ENCODE measurements at regions not wholly inside any gene's neighbourhood (a gene's known extent, or its start where the extent isn't known, plus 50 kb on each side); places are given as distances from the start of the nearest gene placed in this dataset.
"Not testable (repeated sequence)": the region's sequence is repeated elsewhere in the genome, so short reads cannot be mapped to it uniquely, and the experiment has no call there.

DNA sequence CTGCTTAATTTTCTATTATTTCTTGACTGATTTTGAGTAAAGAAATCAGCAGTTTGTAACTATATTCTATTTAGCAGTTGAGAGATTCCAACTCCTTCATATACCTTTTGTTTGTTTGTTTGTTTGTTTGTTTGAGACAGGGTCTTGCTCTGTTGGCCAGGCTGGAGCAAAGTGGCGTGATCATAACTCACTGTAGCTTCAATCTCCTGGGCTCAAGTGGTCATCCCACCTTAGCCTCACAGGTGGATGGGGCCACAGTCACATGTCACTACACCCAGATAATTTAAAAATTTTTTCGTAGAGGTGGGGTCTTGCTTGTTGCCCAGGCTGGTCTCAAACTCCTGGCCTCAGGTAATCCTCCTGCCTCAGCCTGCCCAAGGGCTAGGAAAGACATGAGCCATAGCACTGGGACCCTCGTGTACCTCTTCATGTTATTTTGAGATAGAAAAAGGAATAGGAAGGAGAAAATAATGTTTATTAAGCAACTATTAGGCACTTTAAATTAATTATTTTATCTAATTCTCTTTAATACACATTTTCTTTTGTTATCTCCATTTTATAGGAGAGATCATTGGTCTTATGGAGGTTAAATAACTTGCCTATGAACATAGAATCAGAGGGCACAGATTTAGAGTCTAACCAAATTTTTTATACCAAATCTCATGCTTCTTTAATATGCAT, 133.0 kb downstream of the ZNF608 start:
- Mint-ChIP-seq H3K27ac (no peak overlapping the region), H3K4me1 (no peaks in the 10 kb centered on the region), H3K36me3 (ENCODE audit: low read depth) (no peaks in the 10 kb centered on the region), H3K27me3 (peaks cover 14% of the 10 kb centered on the region), H3K4me3 (no peak overlapping the region)
- no peak for ATAC-seq
- no peak for DNase-seq
- H3K9me3 ChIP-seq (ENCODE audit: control insufficient read depth, low read length, poor library complexity, severe bottlenecking), result no peaks in the 10 kb centered on the region

DNA sequence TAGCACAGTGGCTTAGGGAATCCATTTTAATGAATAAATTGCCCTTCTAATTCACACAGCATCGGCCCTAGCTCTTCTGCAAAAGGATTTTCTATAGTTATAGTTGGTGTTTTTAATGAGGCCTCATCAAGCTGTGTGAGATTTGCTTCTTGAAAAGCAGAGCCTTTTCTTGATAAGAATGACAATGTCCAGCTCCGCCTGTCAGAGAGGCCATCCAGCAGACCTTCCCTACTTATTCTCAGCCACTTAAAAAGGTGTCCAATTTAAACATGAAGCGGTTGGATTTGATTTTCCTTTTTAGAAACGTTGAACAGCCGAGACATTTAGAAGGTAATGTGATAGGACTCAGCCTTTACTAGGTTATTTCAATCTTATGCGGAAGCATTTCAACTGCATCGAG, 134.4 kb downstream of the ZNF608 start:
- ATAC-seq (no peak), DNase-seq (no peak)
- H3K9me3 ChIP-seq (ENCODE audit: control insufficient read depth, low read length, poor library complexity, severe bottlenecking), result no peaks in the 10 kb centered on the region
- no peak overlapping the region for H3K4me3 Mint-ChIP-seq
- no peaks in the 10 kb centered on the region for H3K4me1 Mint-ChIP-seq
- no peak overlapping the region for H3K27ac Mint-ChIP-seq
- no peaks in the 10 kb centered on the region for H3K36me3 Mint-ChIP-seq (ENCODE audit: low read depth)
- peaks cover 5% of the 10 kb centered on the region for H3K27me3 Mint-ChIP-seq

DNA sequence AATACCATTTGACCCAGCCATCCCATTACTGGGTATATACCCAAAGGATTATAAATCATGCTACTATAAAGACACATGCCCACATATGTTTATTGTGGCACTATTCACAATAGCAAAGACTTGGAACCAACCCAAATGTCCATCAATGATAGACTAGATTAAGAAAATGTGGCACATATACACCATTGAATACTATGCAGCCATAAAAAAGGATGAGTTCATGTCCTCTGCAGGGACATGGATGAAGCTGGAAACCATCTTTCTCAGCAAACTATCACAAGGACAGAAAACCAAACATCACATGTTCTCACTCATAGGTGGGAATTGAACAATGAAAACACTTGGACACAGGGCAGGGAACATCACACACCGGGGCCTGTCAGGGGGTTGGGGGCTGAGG, 135.2 kb downstream of the ZNF608 start:
- not testable (repeated sequence) for H3K27ac Mint-ChIP-seq; H3K4me1 Mint-ChIP-seq; H3K27me3 Mint-ChIP-seq; H3K4me3 Mint-ChIP-seq; ATAC-seq; H3K36me3 Mint-ChIP-seq (ENCODE audit: low read depth); H3K9me3 ChIP-seq (ENCODE audit: control insufficient read depth, low read length, poor library complexity, severe bottlenecking); DNase-seq

DNA sequence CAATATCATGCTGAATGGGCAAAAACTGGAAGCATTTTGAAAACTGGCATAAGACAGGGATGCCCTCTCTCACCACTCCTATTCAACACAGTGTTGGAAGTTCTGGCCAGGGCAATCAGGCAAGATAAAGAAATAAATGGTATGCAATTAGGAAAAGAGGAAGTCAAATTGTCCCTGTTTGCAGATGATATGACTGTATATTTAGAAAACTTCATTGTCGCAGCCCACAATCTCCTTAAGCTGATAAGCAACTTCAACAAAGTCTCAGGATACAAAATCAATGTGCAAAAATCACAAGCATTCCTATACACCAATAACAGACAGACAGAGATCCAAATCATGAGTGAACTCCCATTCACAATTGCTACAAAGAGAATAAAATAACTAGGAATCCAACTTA, 136.8 kb downstream of the ZNF608 start:
- not testable (repeated sequence) for H3K27ac Mint-ChIP-seq; DNase-seq; H3K4me3 Mint-ChIP-seq; ATAC-seq; H3K4me1 Mint-ChIP-seq; H3K27me3 Mint-ChIP-seq; H3K36me3 Mint-ChIP-seq (ENCODE audit: low read depth); H3K9me3 ChIP-seq (ENCODE audit: control insufficient read depth, low read length, poor library complexity, severe bottlenecking)

DNA sequence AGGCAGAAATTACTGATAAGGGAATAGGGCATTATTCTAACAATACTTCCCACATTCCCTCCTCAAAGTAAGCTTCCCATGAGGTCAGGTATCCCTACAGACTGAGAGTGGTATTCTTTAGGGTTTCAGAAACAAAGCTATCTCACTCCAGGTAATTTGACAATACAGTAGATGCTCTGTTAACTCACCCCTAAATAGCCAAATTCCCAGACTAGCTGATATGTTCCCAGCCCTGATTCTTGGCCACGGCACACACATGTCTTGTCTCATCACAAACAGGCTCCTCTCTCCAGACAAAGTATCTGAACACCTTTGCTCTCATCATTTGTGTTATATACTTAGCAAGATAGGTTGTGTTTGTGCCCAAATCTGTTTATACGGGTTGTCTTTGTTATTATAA, 139.9 kb downstream of the ZNF608 start:
- Mint-ChIP-seq H3K27ac (no peak overlapping the region), H3K36me3 (ENCODE audit: low read depth) (no peaks in the 10 kb centered on the region), H3K4me3 (no peak overlapping the region), H3K27me3 (no peaks in the 10 kb centered on the region), H3K4me1 (no peaks in the 10 kb centered on the region)
- DNase-seq, result no peak
- ATAC-seq, result no peak
- no peaks in the 10 kb centered on the region for H3K9me3 ChIP-seq (ENCODE audit: control insufficient read depth, low read length, poor library complexity, severe bottlenecking)

DNA sequence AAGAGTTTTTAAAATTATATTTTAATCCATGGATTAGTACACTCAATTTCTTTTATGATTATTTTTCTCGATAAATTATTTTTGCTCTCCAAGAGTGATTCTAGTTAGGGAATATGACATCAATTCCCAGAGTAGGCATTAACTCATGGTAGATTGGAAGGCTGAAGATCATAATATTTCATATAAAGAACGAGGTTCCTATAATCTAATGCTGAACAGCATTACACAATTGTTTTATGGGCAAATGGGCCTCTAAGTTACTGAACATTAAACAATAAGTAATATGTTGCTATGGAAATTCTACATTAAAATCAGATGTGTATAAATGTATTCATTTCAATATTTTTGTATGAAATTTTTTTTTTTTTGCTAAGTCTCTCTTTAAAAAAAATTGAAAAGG, 140.3 kb downstream of the ZNF608 start:
- Mint-ChIP-seq H3K4me3 (no peak overlapping the region), H3K27ac (no peak overlapping the region), H3K27me3 (no peaks in the 10 kb centered on the region), H3K4me1 (no peaks in the 10 kb centered on the region), H3K36me3 (ENCODE audit: low read depth) (no peaks in the 10 kb centered on the region)
- H3K9me3 ChIP-seq (ENCODE audit: control insufficient read depth, low read length, poor library complexity, severe bottlenecking), result no peaks in the 10 kb centered on the region
- ATAC-seq (no peak), DNase-seq (no peak)

DNA sequence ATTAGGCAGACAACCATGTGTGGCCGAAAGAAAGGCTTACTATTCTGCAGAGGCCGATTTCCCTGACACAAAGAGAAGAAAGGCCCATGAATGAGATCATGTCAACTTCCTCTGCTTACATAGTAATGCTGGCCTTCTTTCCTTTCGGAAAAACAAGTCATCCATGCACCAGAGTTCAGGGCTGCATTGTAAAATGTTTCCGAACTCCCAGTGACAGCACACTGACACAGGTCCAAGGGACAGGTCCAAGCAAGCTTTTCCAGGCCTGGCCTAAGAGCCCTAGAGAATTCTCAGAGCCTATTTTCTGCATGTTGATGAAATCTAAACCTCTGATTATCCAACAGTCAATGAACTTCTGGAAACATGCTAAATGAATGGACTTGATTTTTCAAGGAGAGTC, 140.9 kb downstream of the ZNF608 start:
- H3K27ac Mint-ChIP-seq, result no peak overlapping the region
- no peak for ATAC-seq
- DNase-seq, result no peak
- H3K9me3 ChIP-seq (ENCODE audit: control insufficient read depth, low read length, poor library complexity, severe bottlenecking), result no peaks in the 10 kb centered on the region
- H3K27me3 Mint-ChIP-seq, result no peaks in the 10 kb centered on the region
- no peak overlapping the region for H3K4me3 Mint-ChIP-seq
- H3K36me3 Mint-ChIP-seq (ENCODE audit: low read depth), result no peaks in the 10 kb centered on the region
- H3K4me1 Mint-ChIP-seq, result no peaks in the 10 kb centered on the region

DNA sequence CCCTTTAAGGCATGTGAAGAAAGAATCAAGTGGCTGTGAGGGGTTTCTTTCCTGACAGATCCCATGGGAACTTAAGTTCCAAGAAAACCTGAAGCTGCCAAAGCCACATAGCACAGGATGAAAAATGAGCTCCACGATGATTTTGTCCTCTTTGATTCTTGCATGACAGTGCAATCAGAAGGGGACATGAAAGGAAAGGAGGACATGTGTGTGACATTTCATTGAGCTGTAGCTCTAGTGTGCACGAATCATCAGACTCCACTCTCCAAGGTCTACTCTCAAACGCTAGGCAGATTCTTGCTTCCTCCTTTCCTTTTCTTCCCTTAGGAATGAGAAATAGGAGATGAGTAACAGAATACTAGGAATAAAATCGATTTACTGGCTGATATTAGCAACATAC, 142.0 kb downstream of the ZNF608 start:
- no peaks in the 10 kb centered on the region for H3K36me3 Mint-ChIP-seq (ENCODE audit: low read depth)
- no peak overlapping the region for H3K27ac Mint-ChIP-seq

DNA sequence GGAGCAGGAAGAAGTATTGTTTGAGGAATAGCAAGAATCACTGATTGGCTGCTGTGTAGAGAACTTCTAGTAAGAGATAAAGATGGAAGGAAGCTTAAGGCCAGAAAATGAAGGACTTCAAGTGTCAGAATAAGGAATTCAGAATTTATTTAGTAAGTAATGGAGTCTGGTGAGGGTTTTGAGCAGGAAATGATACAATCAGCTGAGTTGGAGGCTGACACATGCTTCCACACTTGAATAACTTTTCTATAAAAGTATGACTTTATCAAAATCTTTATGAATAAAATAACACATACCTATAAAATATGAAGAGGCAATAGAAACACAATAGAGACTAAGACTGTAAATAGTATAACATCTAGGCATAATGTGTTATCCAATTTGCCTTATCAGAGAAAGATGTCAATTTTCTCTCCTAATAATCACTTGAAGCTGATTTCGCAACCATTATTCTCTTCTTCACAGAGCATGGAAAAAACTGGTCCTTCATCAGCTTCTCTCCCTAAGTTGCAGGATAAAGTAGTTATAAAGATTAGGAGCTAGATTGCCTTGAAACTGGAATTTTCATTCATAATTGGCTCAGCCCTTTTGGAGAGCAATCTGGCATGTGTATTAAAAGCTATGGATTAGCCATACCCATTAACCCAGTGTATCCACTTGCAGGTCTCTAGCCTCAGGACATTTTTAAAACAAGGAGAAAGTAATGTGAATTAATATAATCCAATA, 143.4 kb downstream of the ZNF608 start:
- ATAC-seq (no peak), DNase-seq (no peak)
- Mint-ChIP-seq H3K36me3 (ENCODE audit: low read depth) (no peaks in the 10 kb centered on the region), H3K4me3 (no peak overlapping the region), H3K4me1 (no peaks in the 10 kb centered on the region), H3K27me3 (no peaks in the 10 kb centered on the region), H3K27ac (no peak overlapping the region)
- H3K9me3 ChIP-seq (ENCODE audit: control insufficient read depth, low read length, poor library complexity, severe bottlenecking), result no peaks in the 10 kb centered on the region

More for the DNA sequence above, 142.0 kb downstream of the ZNF608 start:
- Mint-ChIP-seq H3K4me3 (no peak overlapping the region), H3K4me1 (no peaks in the 10 kb centered on the region), H3K27me3 (no peaks in the 10 kb centered on the region)
- DNase-seq (no peak), ATAC-seq (no peak)
- H3K9me3 ChIP-seq (ENCODE audit: control insufficient read depth, low read length, poor library complexity, severe bottlenecking), result no peaks in the 10 kb centered on the region

DNA sequence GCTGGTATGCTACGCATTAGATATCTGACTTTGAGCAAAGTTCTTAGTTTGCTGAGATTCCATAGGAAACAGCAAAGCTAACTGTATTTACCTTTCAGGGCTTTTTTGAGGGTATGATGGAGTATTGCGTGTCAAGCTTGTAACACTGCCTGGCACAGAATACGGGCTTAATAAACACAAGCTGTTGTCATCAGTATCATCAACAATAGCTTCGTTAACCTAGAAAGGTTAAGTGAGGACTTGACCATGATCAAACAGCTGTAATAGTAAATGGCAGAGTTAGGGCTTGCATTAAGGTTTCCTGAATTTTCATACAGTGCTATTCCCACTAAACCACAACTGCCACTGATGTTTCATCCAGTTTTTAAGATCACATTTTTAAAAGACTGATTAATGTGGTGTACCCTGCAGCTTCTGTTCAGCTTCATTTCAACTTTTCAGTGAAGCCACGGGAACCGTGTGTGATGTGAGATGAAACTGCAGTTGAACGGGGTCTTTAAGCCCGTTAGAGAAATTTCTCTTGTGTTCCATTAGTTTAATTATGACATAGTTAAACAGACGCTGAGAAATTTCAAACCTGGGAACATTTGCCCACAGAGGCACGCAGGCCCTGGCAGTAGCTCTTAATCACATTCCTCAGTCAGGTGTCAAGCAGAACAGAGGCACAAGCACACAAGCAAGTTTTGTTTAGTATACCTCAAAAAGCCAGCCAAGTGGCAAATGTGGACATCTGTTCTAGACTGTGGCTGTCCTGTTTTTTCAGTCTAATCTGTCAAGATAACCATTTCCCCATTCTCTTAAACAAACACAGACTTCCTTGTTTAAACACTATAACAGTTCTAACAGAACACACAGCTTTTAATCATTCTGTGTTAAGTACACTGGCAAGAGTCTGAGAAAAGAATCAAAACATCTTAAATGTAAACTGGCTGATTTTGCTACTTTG, 147.1 kb downstream of the ZNF608 start:
- Mint-ChIP-seq H3K36me3 (ENCODE audit: low read depth) (no peaks in the 10 kb centered on the region), H3K27ac (no peak overlapping the region), H3K4me1 (no peaks in the 10 kb centered on the region), H3K27me3 (no peaks in the 10 kb centered on the region), H3K4me3 (no peak overlapping the region)
- H3K9me3 ChIP-seq (ENCODE audit: control insufficient read depth, low read length, poor library complexity, severe bottlenecking), result no peaks in the 10 kb centered on the region
- ATAC-seq, result peak; percentile 32
- no peak for DNase-seq

DNA sequence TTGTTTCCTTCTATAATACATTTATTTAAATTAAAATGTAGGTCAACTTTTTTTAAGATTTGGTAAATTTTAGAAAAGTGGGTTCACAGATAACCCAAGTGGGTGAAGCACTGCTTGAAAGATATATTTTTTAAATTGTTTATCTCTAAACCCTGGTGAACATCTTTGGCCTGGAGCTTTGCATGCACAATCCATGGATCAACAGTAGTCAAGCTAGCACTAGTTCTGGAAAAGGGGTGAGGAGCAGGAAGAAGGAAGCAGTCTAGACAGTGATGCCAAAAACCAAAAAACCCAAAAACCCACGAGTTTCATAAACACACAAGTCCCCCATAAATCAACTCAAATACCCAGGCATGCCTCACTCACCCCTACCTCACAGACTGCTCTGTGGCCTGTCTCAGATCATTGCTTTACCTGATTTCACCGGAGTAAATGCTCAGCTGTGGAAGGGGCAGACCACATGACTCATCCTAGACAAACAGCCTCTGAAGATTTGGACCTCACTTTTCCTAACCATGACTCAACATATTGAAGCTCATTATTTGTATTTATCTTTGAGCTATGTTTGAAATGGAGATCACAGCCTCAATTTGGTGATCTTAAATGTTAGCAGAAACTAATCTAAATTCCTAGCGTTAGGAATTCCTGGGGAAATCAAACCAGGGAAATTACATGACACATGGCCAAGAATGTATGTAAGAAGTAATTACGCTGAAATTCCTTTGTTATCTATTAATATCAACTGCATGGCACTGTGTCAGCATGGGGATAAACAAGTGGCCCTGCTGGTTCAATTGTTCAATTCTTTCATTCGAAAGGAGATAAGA, 149.6 kb downstream of the ZNF608 start:
- Mint-ChIP-seq H3K27ac (no peak overlapping the region), H3K36me3 (ENCODE audit: low read depth) (no peaks in the 10 kb centered on the region), H3K4me1 (no peaks in the 10 kb centered on the region), H3K27me3 (no peaks in the 10 kb centered on the region), H3K4me3 (no peak overlapping the region)
- no peaks in the 10 kb centered on the region for H3K9me3 ChIP-seq (ENCODE audit: control insufficient read depth, low read length, poor library complexity, severe bottlenecking)
- no peak for DNase-seq
- ATAC-seq, result no peak

DNA sequence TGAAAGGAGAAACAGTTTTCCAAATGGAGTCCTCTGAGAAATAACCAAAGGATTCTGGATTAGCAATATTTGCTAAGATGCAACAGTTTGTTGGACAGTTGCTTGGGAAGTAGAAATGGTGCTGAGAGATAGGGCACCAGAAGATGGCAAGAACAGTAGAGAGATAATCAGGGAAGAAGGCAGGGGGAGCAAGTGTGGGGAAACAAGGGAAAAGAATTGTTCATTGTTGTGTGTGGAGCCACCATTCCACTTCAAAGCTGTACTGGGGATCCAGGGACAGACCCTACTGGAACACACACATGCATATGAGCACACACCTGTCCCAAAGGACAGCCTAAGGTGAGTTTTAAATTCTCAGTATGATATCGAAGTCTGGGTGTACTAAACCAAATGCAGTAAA, 152.5 kb downstream of the ZNF608 start:
- no peaks in the 10 kb centered on the region for H3K9me3 ChIP-seq (ENCODE audit: control insufficient read depth, low read length, poor library complexity, severe bottlenecking)
- no peaks in the 10 kb centered on the region for H3K27me3 Mint-ChIP-seq
- H3K4me1 Mint-ChIP-seq, result no peaks in the 10 kb centered on the region
- DNase-seq, result no peak
- H3K4me3 Mint-ChIP-seq, result no peak overlapping the region
- no peak overlapping the region for H3K27ac Mint-ChIP-seq
- no peaks in the 10 kb centered on the region for H3K36me3 Mint-ChIP-seq (ENCODE audit: low read depth)
- ATAC-seq, result no peak

DNA sequence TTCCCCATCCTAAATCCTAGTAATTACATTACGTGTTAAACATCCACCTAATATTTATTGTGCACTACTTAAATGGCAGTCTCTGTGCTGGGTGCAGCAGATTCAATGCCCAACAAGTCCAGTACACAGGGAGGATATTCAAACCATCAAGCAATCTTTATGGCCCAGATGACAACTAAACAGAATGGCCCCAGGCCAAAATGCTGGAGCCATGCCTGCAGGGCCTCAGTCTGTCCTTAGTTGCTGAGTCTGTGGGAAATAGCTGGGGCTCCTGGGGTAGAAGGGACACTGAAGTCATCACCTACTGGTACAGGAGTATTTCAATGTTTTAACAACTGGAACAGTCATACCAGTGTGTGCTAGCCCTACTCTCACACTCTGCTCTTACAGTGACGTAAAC, 153.5 kb downstream of the ZNF608 start:
- ATAC-seq (no peak), DNase-seq (no peak)
- no peaks in the 10 kb centered on the region for H3K36me3 Mint-ChIP-seq (ENCODE audit: low read depth)
- H3K4me1 Mint-ChIP-seq, result no peaks in the 10 kb centered on the region
- H3K4me3 Mint-ChIP-seq, result no peak overlapping the region
- H3K9me3 ChIP-seq (ENCODE audit: control insufficient read depth, low read length, poor library complexity, severe bottlenecking), result no peaks in the 10 kb centered on the region
- H3K27me3 Mint-ChIP-seq, result no peaks in the 10 kb centered on the region
- no peak overlapping the region for H3K27ac Mint-ChIP-seq
